PC-3 (cell line): ENCODE measurements at regions not wholly inside any gene's neighbourhood (a gene's known extent, or its start where the extent isn't known, plus 50 kb on each side); places are given as distances from the start of the nearest gene placed in this dataset.

Source experiments
- EZH2phosphoT487 ChIP-seq: fragments of 300-600 bp; sonication (generic); IDR thresholded peaks from 2 replicates; pipeline ENCODE4 v1.6.1; 2018; ENCODE audit warnings: mild to moderate bottlenecking, antibody characterized with exemption, low read length, borderline replicate concordance
- TF ChIP-seq, protein P1 (sequence below): fragments of 300-600 bp; sonication (generic); conservative IDR thresholded peaks from 2 replicates; pipeline ENCODE4 v1.5.1; 2017; ENCODE audit warnings: antibody characterized with exemption, low read depth, mild to moderate bottlenecking, low read length

- no peak for TF ChIP-seq EZH2phosphoT487
- TF ChIP-seq, protein P1, sequence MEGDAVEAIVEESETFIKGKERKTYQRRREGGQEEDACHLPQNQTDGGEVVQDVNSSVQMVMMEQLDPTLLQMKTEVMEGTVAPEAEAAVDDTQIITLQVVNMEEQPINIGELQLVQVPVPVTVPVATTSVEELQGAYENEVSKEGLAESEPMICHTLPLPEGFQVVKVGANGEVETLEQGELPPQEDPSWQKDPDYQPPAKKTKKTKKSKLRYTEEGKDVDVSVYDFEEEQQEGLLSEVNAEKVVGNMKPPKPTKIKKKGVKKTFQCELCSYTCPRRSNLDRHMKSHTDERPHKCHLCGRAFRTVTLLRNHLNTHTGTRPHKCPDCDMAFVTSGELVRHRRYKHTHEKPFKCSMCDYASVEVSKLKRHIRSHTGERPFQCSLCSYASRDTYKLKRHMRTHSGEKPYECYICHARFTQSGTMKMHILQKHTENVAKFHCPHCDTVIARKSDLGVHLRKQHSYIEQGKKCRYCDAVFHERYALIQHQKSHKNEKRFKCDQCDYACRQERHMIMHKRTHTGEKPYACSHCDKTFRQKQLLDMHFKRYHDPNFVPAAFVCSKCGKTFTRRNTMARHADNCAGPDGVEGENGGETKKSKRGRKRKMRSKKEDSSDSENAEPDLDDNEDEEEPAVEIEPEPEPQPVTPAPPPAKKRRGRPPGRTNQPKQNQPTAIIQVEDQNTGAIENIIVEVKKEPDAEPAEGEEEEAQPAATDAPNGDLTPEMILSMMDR: no peak
These were observed 199.9 kb downstream of the PIK3R1 start for GRCh38 chr5:68415177-68416085.
